WTC11 (cell line): ENCODE measurements at regions not wholly inside any gene's neighbourhood (a gene's known extent, or its start where the extent isn't known, plus 50 kb on each side); places are given as distances from the start of the nearest gene placed in this dataset.

Experiments used
- ATAC-seq: fragments of 200-7000 bp; cut with Tn5 transposase; 2 replicates; pipeline ENCODE4 v1.10.0; 2021; ENCODE audit warnings: mild to moderate bottlenecking, moderate library complexity
- CTCF ChIA-PET: fragments of 300-600 bp; sonication (Branson Sonifier 250); formaldehyde crosslinking; loops from one replicate; lab custom pipeline; 2021; ENCODE audit warnings: antibody characterized with exemption; lab: Charles Lee
- POLR2A ChIA-PET: fragments of 350-600 bp; sonication (Branson Sonifier 250); formaldehyde crosslinking; loops from one replicate; lab custom pipeline; 2021; ENCODE audit warnings: antibody characterized with exemption; lab: Charles Lee
- DNase-seq: peaks from one replicate; pipeline ENCODE4 v3.0.0; 2021; ENCODE audit warnings: low spot score
- H3K27ac Mint-ChIP-seq: 2 replicates; pipeline ENCODE4 v1.8.0; 2021; ENCODE audit warnings: mixed read lengths
- H3K27me3 Mint-ChIP-seq: 2 replicates; pipeline ENCODE4 v1.8.0; 2021; ENCODE audit warnings: low read depth, mild to moderate bottlenecking, moderate library complexity, mixed read lengths
- H3K36me3 Mint-ChIP-seq: 2 replicates; pipeline ENCODE4 v1.8.0; 2021; ENCODE audit warnings: mixed read lengths
- H3K4me1 Mint-ChIP-seq: 2 replicates; pipeline ENCODE4 v1.8.0; 2022; ENCODE audit warnings: mixed read lengths
- H3K4me3 Mint-ChIP-seq: 2 replicates; pipeline ENCODE4 v1.8.0; 2021; ENCODE audit warnings: mild to moderate bottlenecking, moderate library complexity, mixed read lengths
- H3K9me3 Mint-ChIP-seq: 2 replicates; pipeline ENCODE4 v1.8.0; 2021; ENCODE audit warnings: mixed read lengths
- ATF2 ChIP-seq: sonication (generic); formaldehyde crosslinking; IDR thresholded peaks from 2 replicates; pipeline ENCODE4 v1.8.1; 2022; ENCODE audit warnings: low read depth, missing genetic modification reagents, borderline replicate concordance
- ATF3 ChIP-seq: sonication (generic); formaldehyde crosslinking; conservative IDR thresholded peaks from 2 replicates; pipeline ENCODE4 v1.8.1; 2022; ENCODE audit warnings: mild to moderate bottlenecking, missing genetic modification reagents
- E2F5 ChIP-seq: sonication (generic); formaldehyde crosslinking; IDR thresholded peaks from 2 replicates; pipeline ENCODE4 v1.8.1; 2022; ENCODE audit warnings: mild to moderate bottlenecking, moderate library complexity, missing genetic modification reagents
- ESRRA ChIP-seq: sonication (generic); formaldehyde crosslinking; IDR thresholded peaks from 2 replicates; pipeline ENCODE4 v1.8.1; 2022; ENCODE audit warnings: mild to moderate bottlenecking, missing genetic modification reagents, borderline replicate concordance
- FOXK1 ChIP-seq: sonication (generic); formaldehyde crosslinking; IDR thresholded peaks from 2 replicates; pipeline ENCODE4 v1.8.0; 2022; ENCODE audit warnings: mild to moderate bottlenecking, moderate library complexity, missing genetic modification reagents
- FOXP1 ChIP-seq: sonication (generic); formaldehyde crosslinking; IDR thresholded peaks from 2 replicates; pipeline ENCODE4 v1.8.0; 2022; ENCODE audit warnings: missing genetic modification reagents, mild to moderate bottlenecking, moderate library complexity, borderline replicate concordance
- IRF2 ChIP-seq: sonication (generic); formaldehyde crosslinking; IDR thresholded peaks from 2 replicates; pipeline ENCODE4 v1.8.0; 2022; ENCODE audit warnings: low read depth, missing genetic modification reagents, borderline replicate concordance
- JUN ChIP-seq: sonication (generic); formaldehyde crosslinking; IDR thresholded peaks from 2 replicates; pipeline ENCODE4 v1.8.0; 2023; ENCODE audit warnings: mild to moderate bottlenecking, missing genetic modification reagents
- MYBL2 ChIP-seq: sonication (generic); formaldehyde crosslinking; IDR thresholded peaks from 2 replicates; pipeline ENCODE4 v1.8.1; 2023; ENCODE audit warnings: mild to moderate bottlenecking, moderate library complexity, missing genetic modification reagents
- NFATC4 ChIP-seq: fragments of 250-450 bp; sonication (Bioruptor Pico); IDR thresholded peaks from 2 replicates; pipeline ENCODE4 v1.9.0; 2021; ENCODE audit warnings: mild to moderate bottlenecking
- NFYB ChIP-seq: sonication (generic); formaldehyde crosslinking; conservative IDR thresholded peaks from 2 replicates; pipeline ENCODE4 v1.8.0; 2022; ENCODE audit warnings: low read depth, missing genetic modification reagents
- STAT6 ChIP-seq: sonication (generic); formaldehyde crosslinking; conservative IDR thresholded peaks from 2 replicates; pipeline ENCODE4 v1.8.1; 2023; ENCODE audit warnings: mild to moderate bottlenecking, low read depth, missing genetic modification reagents, moderate library complexity
- ZNF416 ChIP-seq: fragments of 250-450 bp; sonication (Bioruptor Pico); IDR thresholded peaks from 2 replicates; pipeline ENCODE4 v1.9.0; 2021; ENCODE audit warnings: mild to moderate bottlenecking, inconsistent platforms
- ZNF425 ChIP-seq: fragments of 250-450 bp; sonication (Bioruptor Pico); conservative IDR thresholded peaks from 2 replicates; pipeline ENCODE4 v1.9.0; 2021; ENCODE audit warnings: mild to moderate bottlenecking
- ZNF671 ChIP-seq: fragments of 250-450 bp; sonication (Bioruptor Pico); IDR thresholded peaks from 2 replicates; pipeline ENCODE4 v1.8.0; 2021; ENCODE audit warnings: mild to moderate bottlenecking
- TF ChIP-seq, protein P1 (sequence below): sonication (generic); formaldehyde crosslinking; IDR thresholded peaks from 2 replicates; pipeline ENCODE4 v1.8.0; 2023; ENCODE audit warnings: missing genetic modification reagents, mild to moderate bottlenecking, borderline replicate concordance
- TF ChIP-seq, protein P2 (sequence below): sonication (generic); formaldehyde crosslinking; IDR thresholded peaks from 2 replicates; pipeline ENCODE4 v1.8.0; 2022; ENCODE audit warnings: missing genetic modification reagents
- TF ChIP-seq, protein P3 (sequence below): fragments of 250-450 bp; sonication (Bioruptor Pico); IDR thresholded peaks from 2 replicates; pipeline ENCODE4 v2.1.2; 2022; ENCODE audit warnings: mild to moderate bottlenecking, moderate library complexity

- Mint-ChIP-seq H3K27me3 (no peaks in the 10 kb centered on the region), H3K9me3 (peaks cover 38% of the 10 kb centered on the region)
- no peak for ATAC-seq
- TF ChIP-seq ATF2 (CRISPR knock-in tag), result no peak
- TF ChIP-seq FOXP1 (CRISPR knock-in tag), result no peak
- TF ChIP-seq ZNF425 (CRISPR knock-in tag), result no peak
- no peak for TF ChIP-seq IRF2 (CRISPR knock-in tag)
- TF ChIP-seq ESRRA (CRISPR knock-in tag), result no peak
- no peak for TF ChIP-seq E2F5 (CRISPR knock-in tag)
- no peak for TF ChIP-seq JUN (CRISPR knock-in tag)
- TF ChIP-seq STAT6 (CRISPR knock-in tag), result no peak
- TF ChIP-seq FOXK1, result no peak
- TF ChIP-seq, protein P1, sequence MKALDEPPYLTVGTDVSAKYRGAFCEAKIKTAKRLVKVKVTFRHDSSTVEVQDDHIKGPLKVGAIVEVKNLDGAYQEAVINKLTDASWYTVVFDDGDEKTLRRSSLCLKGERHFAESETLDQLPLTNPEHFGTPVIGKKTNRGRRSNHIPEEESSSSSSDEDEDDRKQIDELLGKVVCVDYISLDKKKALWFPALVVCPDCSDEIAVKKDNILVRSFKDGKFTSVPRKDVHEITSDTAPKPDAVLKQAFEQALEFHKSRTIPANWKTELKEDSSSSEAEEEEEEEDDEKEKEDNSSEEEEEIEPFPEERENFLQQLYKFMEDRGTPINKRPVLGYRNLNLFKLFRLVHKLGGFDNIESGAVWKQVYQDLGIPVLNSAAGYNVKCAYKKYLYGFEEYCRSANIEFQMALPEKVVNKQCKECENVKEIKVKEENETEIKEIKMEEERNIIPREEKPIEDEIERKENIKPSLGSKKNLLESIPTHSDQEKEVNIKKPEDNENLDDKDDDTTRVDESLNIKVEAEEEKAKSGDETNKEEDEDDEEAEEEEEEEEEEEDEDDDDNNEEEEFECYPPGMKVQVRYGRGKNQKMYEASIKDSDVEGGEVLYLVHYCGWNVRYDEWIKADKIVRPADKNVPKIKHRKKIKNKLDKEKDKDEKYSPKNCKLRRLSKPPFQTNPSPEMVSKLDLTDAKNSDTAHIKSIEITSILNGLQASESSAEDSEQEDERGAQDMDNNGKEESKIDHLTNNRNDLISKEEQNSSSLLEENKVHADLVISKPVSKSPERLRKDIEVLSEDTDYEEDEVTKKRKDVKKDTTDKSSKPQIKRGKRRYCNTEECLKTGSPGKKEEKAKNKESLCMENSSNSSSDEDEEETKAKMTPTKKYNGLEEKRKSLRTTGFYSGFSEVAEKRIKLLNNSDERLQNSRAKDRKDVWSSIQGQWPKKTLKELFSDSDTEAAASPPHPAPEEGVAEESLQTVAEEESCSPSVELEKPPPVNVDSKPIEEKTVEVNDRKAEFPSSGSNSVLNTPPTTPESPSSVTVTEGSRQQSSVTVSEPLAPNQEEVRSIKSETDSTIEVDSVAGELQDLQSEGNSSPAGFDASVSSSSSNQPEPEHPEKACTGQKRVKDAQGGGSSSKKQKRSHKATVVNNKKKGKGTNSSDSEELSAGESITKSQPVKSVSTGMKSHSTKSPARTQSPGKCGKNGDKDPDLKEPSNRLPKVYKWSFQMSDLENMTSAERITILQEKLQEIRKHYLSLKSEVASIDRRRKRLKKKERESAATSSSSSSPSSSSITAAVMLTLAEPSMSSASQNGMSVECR, result no peak
- TF ChIP-seq MYBL2 (CRISPR knock-in tag), result no peak
- TF ChIP-seq, protein P2, sequence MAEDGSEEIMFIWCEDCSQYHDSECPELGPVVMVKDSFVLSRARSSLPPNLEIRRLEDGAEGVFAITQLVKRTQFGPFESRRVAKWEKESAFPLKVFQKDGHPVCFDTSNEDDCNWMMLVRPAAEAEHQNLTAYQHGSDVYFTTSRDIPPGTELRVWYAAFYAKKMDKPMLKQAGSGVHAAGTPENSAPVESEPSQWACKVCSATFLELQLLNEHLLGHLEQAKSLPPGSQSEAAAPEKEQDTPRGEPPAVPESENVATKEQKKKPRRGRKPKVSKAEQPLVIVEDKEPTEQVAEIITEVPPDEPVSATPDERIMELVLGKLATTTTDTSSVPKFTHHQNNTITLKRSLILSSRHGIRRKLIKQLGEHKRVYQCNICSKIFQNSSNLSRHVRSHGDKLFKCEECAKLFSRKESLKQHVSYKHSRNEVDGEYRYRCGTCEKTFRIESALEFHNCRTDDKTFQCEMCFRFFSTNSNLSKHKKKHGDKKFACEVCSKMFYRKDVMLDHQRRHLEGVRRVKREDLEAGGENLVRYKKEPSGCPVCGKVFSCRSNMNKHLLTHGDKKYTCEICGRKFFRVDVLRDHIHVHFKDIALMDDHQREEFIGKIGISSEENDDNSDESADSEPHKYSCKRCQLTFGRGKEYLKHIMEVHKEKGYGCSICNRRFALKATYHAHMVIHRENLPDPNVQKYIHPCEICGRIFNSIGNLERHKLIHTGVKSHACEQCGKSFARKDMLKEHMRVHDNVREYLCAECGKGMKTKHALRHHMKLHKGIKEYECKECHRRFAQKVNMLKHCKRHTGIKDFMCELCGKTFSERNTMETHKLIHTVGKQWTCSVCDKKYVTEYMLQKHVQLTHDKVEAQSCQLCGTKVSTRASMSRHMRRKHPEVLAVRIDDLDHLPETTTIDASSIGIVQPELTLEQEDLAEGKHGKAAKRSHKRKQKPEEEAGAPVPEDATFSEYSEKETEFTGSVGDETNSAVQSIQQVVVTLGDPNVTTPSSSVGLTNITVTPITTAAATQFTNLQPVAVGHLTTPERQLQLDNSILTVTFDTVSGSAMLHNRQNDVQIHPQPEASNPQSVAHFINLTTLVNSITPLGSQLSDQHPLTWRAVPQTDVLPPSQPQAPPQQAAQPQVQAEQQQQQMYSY (CRISPR knock-in tag), result no peak
- no peak for TF ChIP-seq NFYB (CRISPR knock-in tag)
- no peak for TF ChIP-seq NFATC4
- TF ChIP-seq ZNF671 (CRISPR knock-in tag), result no peak
- TF ChIP-seq ZNF416 (CRISPR knock-in tag), result no peak
- no peak for TF ChIP-seq ATF3 (CRISPR knock-in tag)
- TF ChIP-seq, protein P3, sequence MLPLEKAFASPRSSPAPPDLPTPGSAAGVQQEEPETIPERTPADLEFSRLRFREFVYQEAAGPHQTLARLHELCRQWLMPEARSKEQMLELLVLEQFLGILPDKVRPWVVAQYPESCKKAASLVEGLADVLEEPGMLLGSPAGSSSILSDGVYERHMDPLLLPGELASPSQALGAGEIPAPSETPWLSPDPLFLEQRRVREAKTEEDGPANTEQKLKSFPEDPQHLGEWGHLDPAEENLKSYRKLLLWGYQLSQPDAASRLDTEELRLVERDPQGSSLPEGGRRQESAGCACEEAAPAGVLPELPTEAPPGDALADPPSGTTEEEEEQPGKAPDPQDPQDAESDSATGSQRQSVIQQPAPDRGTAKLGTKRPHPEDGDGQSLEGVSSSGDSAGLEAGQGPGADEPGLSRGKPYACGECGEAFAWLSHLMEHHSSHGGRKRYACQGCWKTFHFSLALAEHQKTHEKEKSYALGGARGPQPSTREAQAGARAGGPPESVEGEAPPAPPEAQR, result no peak
- TF ChIP-seq, all 79 proteins: peak for 0
- POLR2A ChIA-PET, result interaction anchor here (0.6 kb wide), 1 partner anchor 198 kb away, joined by 3 read pairs; no protein-coding TSS in a partner anchor
- H3K36me3 Mint-ChIP-seq, result no peaks in the 10 kb centered on the region; the same call in none of the 2 replicates
- no peak for DNase-seq
- no peaks in the 10 kb centered on the region for H3K4me1 Mint-ChIP-seq
- CTCF ChIA-PET, result no interaction called here
- H3K27ac Mint-ChIP-seq, result no peak overlapping the region
- no peak overlapping the region for H3K4me3 Mint-ChIP-seq
Measured at GRCh38 chr18:78113136-78113939, 863.7 kb downstream of the GALR1 start.
